Testis (tissue), 2 donors: ENCODE measurements at regions not wholly inside any gene's neighbourhood (a gene's known extent, or its start where the extent isn't known, plus 50 kb on each side); places are given as distances from the start of the nearest gene placed in this dataset.

Source experiments
- CTCF ChIP-seq, 3 experiments: fragments of 450-650 bp in 2 of 3; fragments of 200-600 bp in 1 of 3; sonication (generic) in 1 of 3; IDR thresholded peaks; one replicate each; pipeline ENCODE4 v1.5.1; 2016 to 2019; ENCODE audit warnings: antibody characterized with exemption in 3 of 3, mild to moderate bottlenecking in 2 of 3, moderate library complexity in 1 of 3
- POLR2A ChIP-seq: fragments of 450-650 bp; IDR thresholded peaks from one replicate; pipeline ENCODE4 v1.6.1; 2017; ENCODE audit warnings: antibody characterized with exemption, mild to moderate bottlenecking, moderate library complexity

DNA sequence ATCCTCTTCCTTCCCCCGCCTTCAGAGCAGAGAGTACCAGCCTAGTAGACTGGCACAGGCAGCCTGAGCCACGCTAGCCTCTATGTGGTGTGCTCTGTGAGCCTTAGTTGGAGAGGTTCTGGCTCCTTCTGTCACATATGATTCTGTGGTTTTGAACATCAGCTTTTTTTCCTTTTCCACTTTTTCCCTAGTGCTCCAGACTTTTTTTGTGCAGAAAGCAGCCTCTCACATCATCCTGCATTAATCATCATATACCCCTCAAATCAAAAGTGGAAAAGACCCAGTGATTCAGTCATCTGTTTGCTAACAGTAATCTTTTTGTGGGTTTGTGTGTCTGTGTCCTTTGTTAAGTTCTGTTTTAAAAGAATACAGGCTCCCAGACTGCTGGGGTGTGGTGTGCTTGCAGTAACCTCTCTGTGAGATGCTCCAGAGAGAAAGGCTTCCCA, 663.9 kb upstream of the RGMB start:
- TF ChIP-seq CTCF (IDR thresholded peaks at IDR 0.05) = no peak
- TF ChIP-seq POLR2A = no peak
